ENCODE measurements at regions not wholly inside any gene's neighbourhood (a gene's known extent, or its start where the extent isn't known, plus 50 kb on each side); places are given as distances from the start of the nearest gene placed in this dataset.

GRCh38 chr3:188059351-188059750 lies 94.6 kb upstream of the LPP start:
- Histone ChIP-seq H3K4ac (ENCODE audit: low read depth, low read length) (no peak overlapping the region), H3K79me2 (ENCODE audit: insufficient read depth, low read length) (no peaks in the 10 kb centered on the region), H4K20me1 (ENCODE audit: control insufficient read depth, insufficient read depth, insufficient read length) (no peaks in the 10 kb centered on the region), H2BK20ac (ENCODE audit: low read depth, low read length, poor library complexity, severe bottlenecking) (no peak overlapping the region), H3K27me3 (ENCODE audit: insufficient read depth, low read length) (no peaks in the 10 kb centered on the region), H3K27ac (ENCODE audit: insufficient read length, low read depth, low read length) (no peak overlapping the region), H2AK5ac (ENCODE audit: insufficient read length, low read length) (no peak overlapping the region), H2AFZ (ENCODE audit: low read length) (no peak overlapping the region), H2BK120ac (ENCODE audit: low read depth, low read length, poor library complexity, severe bottlenecking) (no peak overlapping the region), H3K23ac (ENCODE audit: insufficient read length, low read depth, low read length) (no peak overlapping the region), H3T11ph (ENCODE audit: low read length) (no peak overlapping the region), H3K9ac (ENCODE audit: extremely low read depth, insufficient read length, low read length) (no peak overlapping the region), H3K4me1 (ENCODE audit: insufficient read depth, low read length) (no peaks in the 10 kb centered on the region), H4K8ac (replicated peaks; ENCODE audit: insufficient read length, low read depth, low read length) (no peak overlapping the region), H2BK12ac (ENCODE audit: insufficient read length, low read depth, low read length) (no peak overlapping the region), H2BK5ac (ENCODE audit: insufficient read length, low read length) (no peak overlapping the region), H3K4me2 (ENCODE audit: insufficient read depth, insufficient read length, low read length) (no peak overlapping the region), H3K9me3 (ENCODE audit: control insufficient read depth, low read depth, low read length) (no peaks in the 10 kb centered on the region), H3K79me1 (ENCODE audit: insufficient read depth, low read depth, low read length, poor library complexity, severe bottlenecking) (no peaks in the 10 kb centered on the region), H2BK15ac (ENCODE audit: low read depth, low read length) (no peak overlapping the region), H3K23me2 (ENCODE audit: insufficient read length, low read depth, low read length, poor library complexity, severe bottlenecking) (no peaks in the 10 kb centered on the region), H3K56ac (ENCODE audit: insufficient read length, low read depth, low read length) (no peak overlapping the region), H3K18ac (ENCODE audit: insufficient read length, low read depth, low read length) (no peak overlapping the region), H3K14ac (ENCODE audit: insufficient read depth, low read length) (no peak overlapping the region), H4K91ac (ENCODE audit: insufficient read length, low read depth, low read length) (no peak overlapping the region), H4K5ac (ENCODE audit: insufficient read length, low read depth, low read length) (no peak overlapping the region)
- peaks cover 4 to 12% of the 10 kb centered on the region in 2 experiments; a peak in 3 of 4 replicates for H3K4me1 Mint-ChIP-seq
- DNase-seq: no peak
- no peak for TF ChIP-seq CTCF (conservative IDR thresholded peaks at IDR 0.05)
- H3K9me3 Mint-ChIP-seq: no peaks in the 10 kb centered on the region
- H3K27me3 Mint-ChIP-seq (ENCODE audit: low read depth): no peaks in the 10 kb centered on the region
- no CpG with 5 or more reads among the region's 3 CpGs for WGBS (ENCODE audit: extremely low coverage, insufficient read length, low lambda C conversion rate)
- H3K4me3 Mint-ChIP-seq: no peak overlapping the region
- H3K27ac Mint-ChIP-seq: no peak overlapping the region
- no peaks in the 10 kb centered on the region for H3K36me3 Mint-ChIP-seq (ENCODE audit: insufficient read depth in 1 of 3, low read depth in 3 of 3)

Measured in H9 (cell line).